GM18951 (cell line): ENCODE measurements at regions not wholly inside any gene's neighbourhood (a gene's known extent, or its start where the extent isn't known, plus 50 kb on each side); places are given as distances from the start of the nearest gene placed in this dataset.

Source experiments
- POLR2A ChIP-seq: IDR thresholded peaks from 4 replicates; pipeline ENCODE4 v1.6.1; 2011; ENCODE audit warnings: mild to moderate bottlenecking; ENCODE audit not compliant: insufficient read length, insufficient read depth; ENCODE audit errors: extremely low read depth
- in situ Hi-C: fragments of 300-500 bp; cut with MboI; formaldehyde crosslinking; loops from one replicate; pipeline ENCODE4 v1.12.0; 2022; ENCODE audit warnings: low sequenced_read_pairs, mixed read lengths, inconsistent platforms; ENCODE audit not compliant: unreplicated experiment

DNA sequence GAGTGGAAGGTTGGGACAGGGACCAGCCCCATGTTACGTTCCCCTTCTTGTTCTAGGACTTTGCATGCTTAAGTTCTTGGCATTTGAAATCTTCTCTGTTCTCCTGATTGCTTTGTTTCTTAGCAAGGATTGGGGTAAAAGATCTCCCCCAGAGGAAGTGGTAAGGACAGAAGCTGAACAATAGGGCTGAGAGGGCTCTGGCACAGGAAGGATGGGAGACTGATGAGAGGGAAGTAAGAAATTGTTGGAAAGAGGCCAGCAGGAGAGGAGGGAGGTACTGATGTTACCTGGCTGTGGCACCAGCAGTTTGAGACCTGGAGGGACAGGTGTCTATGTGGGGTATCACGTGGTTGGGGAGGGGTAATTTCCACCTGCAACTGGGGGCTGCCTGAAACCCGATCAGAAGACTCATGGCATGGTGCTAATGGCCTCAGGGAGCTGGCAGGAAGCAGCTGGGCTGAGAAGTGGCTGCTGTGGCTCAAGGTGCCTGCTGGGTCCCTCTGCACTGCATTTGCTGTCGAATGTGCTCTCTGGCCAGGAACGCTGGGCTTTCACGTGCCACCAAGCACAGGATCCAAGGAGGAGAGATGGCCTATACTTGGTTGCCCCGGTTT lies 108.4 kb downstream of the LSM3 start:
- in situ Hi-C loops, result no loop called here
- no peak for TF ChIP-seq POLR2A

- TF ChIP-seq POLR2A, result no peak
- in situ Hi-C loops, result no loop called here
These were observed 109.7 kb downstream of the LSM3 start for GRCh38 chr3:14288177-14288788.

DNA sequence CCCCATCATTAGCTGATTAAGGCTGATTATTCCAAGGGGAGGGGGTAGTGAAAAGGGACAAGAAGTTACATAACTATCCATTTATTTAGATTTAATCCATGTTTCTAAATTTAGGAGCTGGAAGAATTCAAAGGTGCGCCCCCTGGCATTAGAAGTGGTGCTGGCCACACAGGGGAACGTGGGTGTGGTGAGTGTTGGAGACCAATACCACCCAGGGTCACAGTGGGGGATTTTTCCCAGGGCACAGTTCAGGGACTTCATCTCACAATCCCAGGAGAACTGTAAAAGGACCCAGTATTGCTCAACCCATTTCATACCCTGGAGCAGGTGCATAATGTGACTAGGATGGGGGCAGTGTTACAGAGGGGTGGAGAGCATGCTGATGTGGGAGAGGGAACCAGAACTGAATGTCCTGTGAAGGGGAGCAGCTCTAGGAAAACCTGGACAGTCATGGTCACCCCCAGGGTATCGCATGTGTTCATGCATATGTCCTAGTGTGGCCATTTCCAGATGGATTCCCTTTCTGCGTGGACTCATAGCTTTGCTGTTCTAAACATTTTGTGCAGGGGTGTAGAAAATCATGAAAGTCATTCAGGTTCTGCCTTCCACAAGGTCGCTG lies 110.3 kb downstream of the LSM3 start:
- no peak for TF ChIP-seq POLR2A
- in situ Hi-C loops, result no loop called here

DNA sequence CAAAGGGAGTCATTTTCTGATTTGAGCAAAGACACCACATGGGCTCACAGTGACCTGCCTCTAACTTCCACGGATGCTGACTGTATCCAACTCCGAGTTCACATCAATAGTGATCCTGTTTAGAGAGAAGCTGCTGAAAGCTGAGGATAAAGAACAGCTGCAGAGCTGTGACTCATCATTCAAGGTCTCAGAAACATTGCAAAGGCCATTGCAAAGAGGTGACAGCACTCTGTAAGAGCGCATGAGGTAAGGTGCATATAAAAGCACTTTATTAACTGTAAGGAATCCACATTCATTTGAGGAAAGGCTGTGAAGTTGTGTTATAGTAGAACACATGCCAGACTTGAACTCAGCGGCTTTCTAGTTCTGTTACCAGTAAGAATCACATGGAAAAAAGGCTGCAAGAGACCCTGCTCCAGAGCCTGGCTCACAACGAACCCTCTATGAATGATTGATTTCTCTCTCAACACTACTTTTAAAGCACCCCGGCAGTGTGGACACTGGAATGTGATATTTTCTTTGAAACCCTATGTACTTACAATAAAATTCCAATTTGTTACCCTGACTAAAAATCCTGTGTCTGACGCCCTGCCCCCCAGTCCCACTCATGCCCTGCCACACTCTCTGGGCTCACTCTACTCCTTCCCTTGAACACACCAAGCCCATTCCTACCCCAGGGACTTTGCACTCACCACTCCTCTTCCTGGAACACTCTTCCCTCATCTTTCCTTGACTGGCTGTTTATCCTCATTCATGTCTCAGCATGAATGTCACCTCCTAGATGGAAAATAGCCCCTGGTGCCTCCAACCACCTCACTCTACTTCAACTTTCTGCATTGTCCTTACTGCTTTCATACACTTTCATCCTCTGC lies 111.2 kb downstream of the LSM3 start:
- no peak for TF ChIP-seq POLR2A
- in situ Hi-C loops, result no loop called here

GRCh38 chr3:14290631-14291385 lies 111.6 kb upstream of the SLC6A6 start:
- in situ Hi-C loops, result no loop called here
- no peak for TF ChIP-seq POLR2A

DNA sequence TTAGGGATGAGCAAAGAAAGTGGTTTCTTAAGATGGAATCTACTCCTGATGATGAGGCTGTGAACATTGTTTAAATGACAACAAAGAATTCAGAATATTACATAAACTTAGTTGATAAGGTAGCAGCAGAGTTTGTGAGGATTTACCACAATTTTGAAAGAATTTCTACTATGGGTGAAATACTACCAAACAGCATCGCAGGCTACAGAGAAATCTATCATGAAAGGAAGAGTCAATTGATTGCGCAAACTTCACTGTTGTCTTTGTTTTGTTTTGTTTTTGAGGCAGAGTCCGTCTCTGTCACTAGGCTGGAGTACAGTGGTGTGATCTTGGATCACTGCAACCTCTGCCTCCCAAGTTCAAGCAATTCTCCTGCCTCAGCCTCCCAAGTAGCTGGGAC lies 107.4 kb upstream of the SLC6A6 start:
- in situ Hi-C loops, result no loop called here
- TF ChIP-seq POLR2A, result no peak

GRCh38 chr3:14295801-14296200 lies 106.6 kb upstream of the SLC6A6 start:
- in situ Hi-C loops, result no loop called here
- no peak for TF ChIP-seq POLR2A

DNA sequence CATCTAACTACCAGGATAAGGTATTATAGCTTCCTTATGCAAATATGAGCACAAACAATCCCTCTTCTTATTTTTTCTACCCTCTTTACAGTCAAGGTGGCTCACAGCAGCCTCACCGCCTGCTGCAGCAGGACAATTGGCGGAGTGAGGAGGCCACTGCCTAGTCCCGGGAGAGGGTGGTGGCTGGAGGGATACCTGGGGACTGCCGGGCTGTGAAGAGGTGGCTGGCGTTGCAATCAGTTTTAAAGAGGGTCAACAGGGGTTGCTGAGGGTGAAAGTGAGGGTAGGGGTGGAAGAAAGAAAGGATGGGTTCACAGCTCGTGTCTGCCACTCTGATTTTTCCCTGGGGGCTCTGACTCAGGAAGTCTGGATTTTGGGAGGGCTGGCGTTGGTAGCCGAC lies 105.1 kb upstream of the SLC6A6 start:
- in situ Hi-C loops, result no loop called here
- no peak for TF ChIP-seq POLR2A

GRCh38 chr3:14297784-14298236 lies 104.6 kb upstream of the SLC6A6 start:
- TF ChIP-seq POLR2A, result no peak
- in situ Hi-C loops, result no loop called here

GRCh38 chr3:14298442-14298841 lies 104.0 kb upstream of the SLC6A6 start:
- no peak for TF ChIP-seq POLR2A
- in situ Hi-C loops, result no loop called here

- TF ChIP-seq POLR2A, result no peak
- in situ Hi-C loops, result no loop called here
These were observed 103.3 kb upstream of the SLC6A6 start for GRCh38 chr3:14298991-14299555.

- TF ChIP-seq POLR2A, result no peak
- in situ Hi-C loops, result no loop called here
These were observed 102.6 kb upstream of the SLC6A6 start for GRCh38 chr3:14299767-14300166.
